ENCODE measurements at regions not wholly inside any gene's neighbourhood (a gene's known extent, or its start where the extent isn't known, plus 50 kb on each side); places are given as distances from the start of the nearest gene placed in this dataset.

- H3K9me3 Mint-ChIP-seq, result peaks cover 0 to 7% (median 0%) of the 10 kb centered on the region in 11 donors
- no peak for ATAC-seq
- no peak overlapping the region for H3K27ac Mint-ChIP-seq
- CTCF ChIA-PET, result no interaction called here
- H3K27ac ChIP-seq (ENCODE audit: low read depth, low read length), result no peak overlapping the region
- no peaks in the 10 kb centered on the region for H3K27me3 Mint-ChIP-seq
- no peaks in the 10 kb centered on the region for H3K4me1 ChIP-seq (ENCODE audit: control insufficient read depth in 2 of 2, insufficient read depth in 2 of 2, low read length in 2 of 2)
- no peak for DNase-seq
- H3K4me1 Mint-ChIP-seq, result no peaks in the 10 kb centered on the region
- no peaks in the 10 kb centered on the region for H3K9me3 ChIP-seq (ENCODE audit: control insufficient read depth in 2 of 3, low read length in 3 of 3)
- H3K36me3 ChIP-seq (ENCODE audit: control insufficient read depth in 2 of 3, insufficient read depth in 3 of 3, low read length in 3 of 3), result no peaks in the 10 kb centered on the region
- H3K4me3 Mint-ChIP-seq, result no peak overlapping the region
- H3K4me3 ChIP-seq (ENCODE audit: low read length), result no peak overlapping the region
- no peaks in the 10 kb centered on the region for H3K36me3 Mint-ChIP-seq
- POLR2A ChIA-PET, result no interaction called here
- intact Hi-C loops (cut with micrococcal nuclease), result no loop called here
- H3K27me3 ChIP-seq (ENCODE audit: control insufficient read depth in 2 of 2, insufficient read depth in 2 of 2, low read length in 2 of 2), result no peaks in the 10 kb centered on the region
Observed at GRCh38 chr18:66761166-66761565, 157.3 kb upstream of the CDH19 start.

GRCh38 chr18:66760559-66760958 is 156.7 kb upstream of the CDH19 start:
- intact Hi-C loops (cut with micrococcal nuclease), result no loop called here
- ATAC-seq (no peak), DNase-seq (no peak)
- no peaks in the 10 kb centered on the region for H3K36me3 ChIP-seq (ENCODE audit: control insufficient read depth in 2 of 3, insufficient read depth in 3 of 3, low read length in 3 of 3)
- H3K27me3 ChIP-seq (ENCODE audit: control insufficient read depth in 2 of 2, insufficient read depth in 2 of 2, low read length in 2 of 2), result no peaks in the 10 kb centered on the region
- no peaks in the 10 kb centered on the region for H3K9me3 ChIP-seq (ENCODE audit: control insufficient read depth in 2 of 3, low read length in 3 of 3)
- POLR2A ChIA-PET, result no interaction called here
- Mint-ChIP-seq H3K4me3 (no peak overlapping the region), H3K4me1 (no peaks in the 10 kb centered on the region), H3K9me3 (peaks cover 0 to 7% (median 0%) of the 10 kb centered on the region in 11 donors), H3K27ac (no peak overlapping the region), H3K36me3 (no peaks in the 10 kb centered on the region), H3K27me3 (no peaks in the 10 kb centered on the region)
- no peak overlapping the region for H3K4me3 ChIP-seq (ENCODE audit: low read length)
- no peak overlapping the region for H3K27ac ChIP-seq (ENCODE audit: low read depth, low read length)
- CTCF ChIA-PET, result no interaction called here
- H3K4me1 ChIP-seq (ENCODE audit: control insufficient read depth in 2 of 2, insufficient read depth in 2 of 2, low read length in 2 of 2), result no peaks in the 10 kb centered on the region

- H3K27ac ChIP-seq (ENCODE audit: low read depth, low read length), result no peak overlapping the region
- H3K9me3 ChIP-seq (ENCODE audit: control insufficient read depth in 2 of 3, low read length in 3 of 3), result no peaks in the 10 kb centered on the region
- H3K27me3 Mint-ChIP-seq, result no peaks in the 10 kb centered on the region
- no peak overlapping the region for H3K4me3 ChIP-seq (ENCODE audit: low read length)
- ChIA-PET CTCF (no interaction called here), POLR2A (no interaction called here)
- no peaks in the 10 kb centered on the region for H3K36me3 Mint-ChIP-seq
- no peak for ATAC-seq
- intact Hi-C loops (cut with micrococcal nuclease), result no loop called here
- no peak overlapping the region for H3K4me3 Mint-ChIP-seq
- no peak overlapping the region for H3K27ac Mint-ChIP-seq
- H3K4me1 Mint-ChIP-seq, result no peaks in the 10 kb centered on the region
- H3K27me3 ChIP-seq (ENCODE audit: control insufficient read depth in 2 of 2, insufficient read depth in 2 of 2, low read length in 2 of 2), result no peaks in the 10 kb centered on the region
- no peak for DNase-seq
- no peaks in the 10 kb centered on the region for H3K4me1 ChIP-seq (ENCODE audit: control insufficient read depth in 2 of 2, insufficient read depth in 2 of 2, low read length in 2 of 2)
- no peaks in the 10 kb centered on the region for H3K36me3 ChIP-seq (ENCODE audit: control insufficient read depth in 2 of 3, insufficient read depth in 3 of 3, low read length in 3 of 3)
- peaks cover 0 to 7% (median 0%) of the 10 kb centered on the region in 11 donors for H3K9me3 Mint-ChIP-seq
Observed at GRCh38 chr18:66759050-66759828, 155.3 kb upstream of the CDH19 start.

- no peaks in the 10 kb centered on the region for H3K9me3 ChIP-seq (ENCODE audit: control insufficient read depth in 2 of 3, low read length in 3 of 3)
Observed at GRCh38 chr18:66757946-66758345, 154.1 kb upstream of the CDH19 start.

GRCh38 chr18:66754335-66754734 is 150.4 kb upstream of the CDH19 start:
- DNase-seq (no peak), ATAC-seq (no peak)
- ChIA-PET CTCF (no interaction called here), POLR2A (no interaction called here)
- Histone ChIP-seq H3K4me3 (ENCODE audit: low read length) (no peak overlapping the region), H3K27ac (ENCODE audit: low read depth, low read length) (no peak overlapping the region), H3K36me3 (ENCODE audit: control insufficient read depth in 2 of 3, insufficient read depth in 3 of 3, low read length in 3 of 3) (no peaks in the 10 kb centered on the region), H3K4me1 (ENCODE audit: control insufficient read depth in 2 of 2, insufficient read depth in 2 of 2, low read length in 2 of 2) (no peaks in the 10 kb centered on the region), H3K9me3 (ENCODE audit: control insufficient read depth in 2 of 3, low read length in 3 of 3) (no peaks in the 10 kb centered on the region), H3K27me3 (ENCODE audit: control insufficient read depth in 2 of 2, insufficient read depth in 2 of 2, low read length in 2 of 2) (no peaks in the 10 kb centered on the region)
- Mint-ChIP-seq H3K36me3 (no peaks in the 10 kb centered on the region), H3K4me3 (no peak overlapping the region), H3K27me3 (no peaks in the 10 kb centered on the region), H3K27ac (no peak overlapping the region), H3K4me1 (no peaks in the 10 kb centered on the region), H3K9me3 (peaks cover 0 to 9% (median 0%) of the 10 kb centered on the region in 11 donors)
- intact Hi-C loops (cut with micrococcal nuclease), result no loop called here

More at GRCh38 chr18:66757946-66758345, 154.1 kb upstream of the CDH19 start:
- Mint-ChIP-seq H3K27ac (no peak overlapping the region), H3K36me3 (no peaks in the 10 kb centered on the region), H3K9me3 (peaks cover 0 to 7% (median 0%) of the 10 kb centered on the region in 11 donors), H3K4me3 (no peak overlapping the region), H3K27me3 (no peaks in the 10 kb centered on the region), H3K4me1 (no peaks in the 10 kb centered on the region)
- CTCF ChIA-PET, result no interaction called here
- Histone ChIP-seq H3K27ac (ENCODE audit: low read depth, low read length) (no peak overlapping the region), H3K4me1 (ENCODE audit: control insufficient read depth in 2 of 2, insufficient read depth in 2 of 2, low read length in 2 of 2) (no peaks in the 10 kb centered on the region), H3K27me3 (ENCODE audit: control insufficient read depth in 2 of 2, insufficient read depth in 2 of 2, low read length in 2 of 2) (no peaks in the 10 kb centered on the region), H3K4me3 (ENCODE audit: low read length) (no peak overlapping the region), H3K36me3 (ENCODE audit: control insufficient read depth in 2 of 3, insufficient read depth in 3 of 3, low read length in 3 of 3) (no peaks in the 10 kb centered on the region)
- intact Hi-C loops (cut with micrococcal nuclease), result no loop called here
- DNase-seq (no peak), ATAC-seq (no peak)
- POLR2A ChIA-PET, result no interaction called here

GRCh38 chr18:66752733-66753132 is 148.8 kb upstream of the CDH19 start:
- Histone ChIP-seq H3K4me1 (ENCODE audit: control insufficient read depth in 2 of 2, insufficient read depth in 2 of 2, low read length in 2 of 2) (no peaks in the 10 kb centered on the region), H3K9me3 (ENCODE audit: control insufficient read depth in 2 of 3, low read length in 3 of 3) (no peaks in the 10 kb centered on the region), H3K27ac (ENCODE audit: low read depth, low read length) (no peak overlapping the region), H3K36me3 (ENCODE audit: control insufficient read depth in 2 of 3, insufficient read depth in 3 of 3, low read length in 3 of 3) (no peaks in the 10 kb centered on the region), H3K4me3 (ENCODE audit: low read length) (no peak overlapping the region), H3K27me3 (ENCODE audit: control insufficient read depth in 2 of 2, insufficient read depth in 2 of 2, low read length in 2 of 2) (no peaks in the 10 kb centered on the region)
- intact Hi-C loops (cut with micrococcal nuclease), result no loop called here
- no peaks in the 10 kb centered on the region for H3K36me3 Mint-ChIP-seq
- H3K9me3 Mint-ChIP-seq, result peaks cover 0 to 9% (median 0%) of the 10 kb centered on the region in 11 donors
- CTCF ChIA-PET, result no interaction called here
- H3K4me3 Mint-ChIP-seq, result no peak overlapping the region
- no peaks in the 10 kb centered on the region for H3K27me3 Mint-ChIP-seq
- H3K27ac Mint-ChIP-seq, result no peak overlapping the region
- no peaks in the 10 kb centered on the region for H3K4me1 Mint-ChIP-seq
- ATAC-seq, result no peak
- POLR2A ChIA-PET, result no interaction called here
- no peak for DNase-seq

GRCh38 chr18:66749481-66750035 is 145.7 kb upstream of the CDH19 start:
- no peaks in the 10 kb centered on the region for H3K27me3 ChIP-seq (ENCODE audit: control insufficient read depth in 2 of 2, insufficient read depth in 2 of 2, low read length in 2 of 2)
- H3K36me3 ChIP-seq (ENCODE audit: control insufficient read depth in 2 of 3, insufficient read depth in 3 of 3, low read length in 3 of 3), result no peaks in the 10 kb centered on the region
- no peak overlapping the region for H3K27ac ChIP-seq (ENCODE audit: low read depth, low read length)
- no peak for DNase-seq
- no peaks in the 10 kb centered on the region for H3K27me3 Mint-ChIP-seq
- H3K4me1 ChIP-seq (ENCODE audit: control insufficient read depth in 2 of 2, insufficient read depth in 2 of 2, low read length in 2 of 2), result no peaks in the 10 kb centered on the region
- intact Hi-C loops (cut with micrococcal nuclease), result no loop called here
- H3K4me3 ChIP-seq (ENCODE audit: low read length), result no peak overlapping the region
- no peak overlapping the region for H3K27ac Mint-ChIP-seq
- H3K36me3 Mint-ChIP-seq, result no peaks in the 10 kb centered on the region
- no peak overlapping the region for H3K4me3 Mint-ChIP-seq
- H3K9me3 ChIP-seq (ENCODE audit: control insufficient read depth in 2 of 3, low read length in 3 of 3), result no peaks in the 10 kb centered on the region
- ChIA-PET CTCF (no interaction called here), POLR2A (no interaction called here)
- peaks cover 0 to 9% (median 0%) of the 10 kb centered on the region in 11 donors for H3K9me3 Mint-ChIP-seq
- no peak for ATAC-seq
- no peaks in the 10 kb centered on the region for H3K4me1 Mint-ChIP-seq
